CD4-positive, alpha-beta T cell treated with Interleukin-2 at 100 ng/mL for 4 hours (primary cell): ENCODE measurements at regions not wholly inside any gene's neighbourhood (a gene's known extent, or its start where the extent isn't known, plus 50 kb on each side); places are given as distances from the start of the nearest gene placed in this dataset.
A peak's percentile ranks its signal among the peaks of the same experiment; 100 is the strongest.
"Not testable (repeated sequence)": the region's sequence is repeated elsewhere in the genome, so short reads cannot be mapped to it uniquely, and the experiment has no call there.

Source experiments
- DNase-seq: peaks from one replicate; pipeline ENCODE4 v3.0.0-alpha.2; 2020; ENCODE audit warnings: low spot score

- not testable (repeated sequence) for DNase-seq
Observed at GRCh38 chr14:97148021-97148420, 350.8 kb downstream of the VRK1 start.

- DNase-seq = no peak
Observed at GRCh38 chr14:97149775-97150174, 352.6 kb downstream of the VRK1 start.

GRCh38 chr14:97153527-97153926 is 356.3 kb downstream of the VRK1 start:
- no peak for DNase-seq

- DNase-seq = no peak
Observed at GRCh38 chr14:97155320-97155719, 358.1 kb downstream of the VRK1 start.

GRCh38 chr14:97155814-97156213 is 358.6 kb downstream of the VRK1 start:
- DNase-seq = no peak

- DNase-seq = no peak
Observed at GRCh38 chr14:97156705-97157104, 359.5 kb downstream of the VRK1 start.

- no peak for DNase-seq
Observed at GRCh38 chr14:97158102-97158501, 360.9 kb downstream of the VRK1 start.

- no peak for DNase-seq
Observed at GRCh38 chr14:97159124-97159523, 361.9 kb downstream of the VRK1 start.

- DNase-seq = no peak
Observed at GRCh38 chr14:97162621-97163020, 365.4 kb downstream of the VRK1 start.

GRCh38 chr14:97164021-97164420 is 366.8 kb downstream of the VRK1 start:
- DNase-seq = no peak

- no peak for DNase-seq
Observed at GRCh38 chr14:97166497-97166896, 369.3 kb downstream of the VRK1 start.

- not testable (repeated sequence) for DNase-seq
Observed at GRCh38 chr14:97167577-97167976, 370.4 kb downstream of the VRK1 start.

- no peak for DNase-seq
Observed at GRCh38 chr14:97172644-97173043, 375.5 kb downstream of the VRK1 start.

- peak; percentile 57 for DNase-seq
Observed at GRCh38 chr14:97177016-97177415, 379.8 kb downstream of the VRK1 start.

- DNase-seq = no peak
Observed at GRCh38 chr14:97177635-97178034, 380.5 kb downstream of the VRK1 start.

- no peak for DNase-seq
Observed at GRCh38 chr14:97178781-97179180, 381.6 kb downstream of the VRK1 start.

GRCh38 chr14:97179573-97179972 is 382.4 kb downstream of the VRK1 start:
- DNase-seq = peak; percentile 23

- DNase-seq = no peak
Observed at GRCh38 chr14:97180304-97181200, 383.4 kb downstream of the VRK1 start.

- DNase-seq = peak; percentile 21
Observed at GRCh38 chr14:97185186-97185585, 388.0 kb downstream of the VRK1 start.

GRCh38 chr14:97187916-97188315 is 390.7 kb downstream of the VRK1 start:
- no peak for DNase-seq

- DNase-seq = no peak
Observed at GRCh38 chr14:97196336-97196735, 399.2 kb downstream of the VRK1 start.

GRCh38 chr14:97198813-97199212 is 401.6 kb downstream of the VRK1 start:
- no peak for DNase-seq

GRCh38 chr14:97200245-97200644 is 403.1 kb downstream of the VRK1 start:
- DNase-seq = no peak

GRCh38 chr14:97206916-97207315 is 409.7 kb downstream of the VRK1 start:
- no peak for DNase-seq
